ENCODE measurements at regions not wholly inside any gene's neighbourhood (a gene's known extent, or its start where the extent isn't known, plus 50 kb on each side); places are given as distances from the start of the nearest gene placed in this dataset.

DNA sequence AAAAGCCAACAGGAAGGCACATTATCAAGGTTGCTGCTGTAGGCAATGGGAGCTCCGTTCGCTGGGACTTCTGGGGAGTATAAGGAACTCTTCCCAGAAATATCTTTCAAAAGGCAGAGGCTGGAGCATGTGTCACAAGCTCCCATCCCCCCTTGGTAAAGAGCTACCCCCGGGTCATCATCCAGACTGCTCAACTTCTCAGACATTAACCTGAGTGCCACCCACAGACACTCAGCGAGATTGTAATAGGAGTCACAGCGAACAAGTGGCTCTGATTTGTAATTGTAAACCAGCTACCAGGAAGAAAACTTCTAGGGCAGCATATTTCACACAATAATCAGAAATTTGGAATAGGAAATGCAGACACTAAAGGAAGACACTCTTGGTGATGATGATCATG, 290.2 kb upstream of the PARD3B start:
- Histone ChIP-seq H3K27me3 (ENCODE audit: control insufficient read depth, insufficient read depth, low read length) (no peaks in the 10 kb centered on the region), H3K4me1 (ENCODE audit: control insufficient read depth, insufficient read depth, low read length) (no peaks in the 10 kb centered on the region), H3K4me3 (ENCODE audit: low read length) (no peak overlapping the region), H3K36me3 (ENCODE audit: control insufficient read depth, insufficient read depth, low read length) (no peaks in the 10 kb centered on the region), H3K27ac (ENCODE audit: low read length) (no peak overlapping the region), H3K9me3 (ENCODE audit: control insufficient read depth, insufficient read depth, low read length) (no peaks in the 10 kb centered on the region)
- ATAC-seq (no peak), DNase-seq (no peak)
- WGBS (ENCODE audit: insufficient coverage): 94% methylated on average over 5 of the region's 5 CpGs
- Mint-ChIP-seq H3K4me1 (no peaks in the 10 kb centered on the region), H3K9me3 (no peaks in the 10 kb centered on the region), H3K36me3 (no peaks in the 10 kb centered on the region), H3K27me3 (ENCODE audit: low read depth in 2 of 2) (peaks cover 4 to 40% of the 10 kb centered on the region in 2 donors), H3K4me3 (no peak overlapping the region), H3K27ac (no peak overlapping the region)
- TF ChIP-seq, protein P1, sequence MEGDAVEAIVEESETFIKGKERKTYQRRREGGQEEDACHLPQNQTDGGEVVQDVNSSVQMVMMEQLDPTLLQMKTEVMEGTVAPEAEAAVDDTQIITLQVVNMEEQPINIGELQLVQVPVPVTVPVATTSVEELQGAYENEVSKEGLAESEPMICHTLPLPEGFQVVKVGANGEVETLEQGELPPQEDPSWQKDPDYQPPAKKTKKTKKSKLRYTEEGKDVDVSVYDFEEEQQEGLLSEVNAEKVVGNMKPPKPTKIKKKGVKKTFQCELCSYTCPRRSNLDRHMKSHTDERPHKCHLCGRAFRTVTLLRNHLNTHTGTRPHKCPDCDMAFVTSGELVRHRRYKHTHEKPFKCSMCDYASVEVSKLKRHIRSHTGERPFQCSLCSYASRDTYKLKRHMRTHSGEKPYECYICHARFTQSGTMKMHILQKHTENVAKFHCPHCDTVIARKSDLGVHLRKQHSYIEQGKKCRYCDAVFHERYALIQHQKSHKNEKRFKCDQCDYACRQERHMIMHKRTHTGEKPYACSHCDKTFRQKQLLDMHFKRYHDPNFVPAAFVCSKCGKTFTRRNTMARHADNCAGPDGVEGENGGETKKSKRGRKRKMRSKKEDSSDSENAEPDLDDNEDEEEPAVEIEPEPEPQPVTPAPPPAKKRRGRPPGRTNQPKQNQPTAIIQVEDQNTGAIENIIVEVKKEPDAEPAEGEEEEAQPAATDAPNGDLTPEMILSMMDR (IDR thresholded peaks at IDR 0.05): no peak
- intact Hi-C loops (cut with micrococcal nuclease): no loop called here

DNA sequence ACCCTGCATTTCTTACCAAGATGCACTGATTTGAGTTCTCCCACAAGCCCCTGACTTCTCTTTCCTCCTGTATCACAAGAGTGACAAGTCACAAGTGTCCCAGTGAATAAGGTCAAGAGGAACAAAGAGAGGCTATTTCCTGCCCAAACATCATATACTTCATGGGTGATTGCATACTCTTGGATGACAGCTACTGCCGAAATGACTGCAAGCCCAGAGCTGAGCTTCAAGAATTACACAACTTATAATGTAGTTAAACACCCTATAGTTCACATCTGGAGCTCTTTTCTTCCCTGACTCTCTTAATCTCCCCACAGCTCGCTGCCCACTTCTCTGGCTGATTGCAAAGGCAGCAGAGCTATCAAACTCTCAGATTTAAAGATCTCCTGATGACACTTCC, 289.7 kb upstream of the PARD3B start:
- intact Hi-C loops (cut with micrococcal nuclease): no loop called here

DNA sequence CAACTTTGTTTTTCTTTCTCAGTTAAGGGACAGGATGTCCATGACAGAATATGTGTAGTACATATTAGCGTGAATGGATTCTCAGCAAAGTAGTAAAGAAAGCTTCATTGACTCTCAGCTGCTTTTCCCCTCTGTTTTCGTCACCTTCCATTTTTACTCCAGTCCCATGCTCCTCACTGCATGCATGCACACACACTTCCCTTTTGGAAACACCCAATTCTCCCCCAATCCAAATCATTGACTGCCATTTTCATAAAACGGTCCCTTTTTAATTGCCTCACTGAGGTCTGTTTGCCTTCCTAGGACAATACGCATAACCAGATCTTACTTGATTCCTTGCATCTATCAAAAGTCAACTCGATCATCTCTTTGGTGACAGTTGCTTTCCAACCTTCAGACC, 287.5 kb upstream of the PARD3B start:
- H3K36me3 Mint-ChIP-seq: no peaks in the 10 kb centered on the region
- Histone ChIP-seq H3K4me3 (ENCODE audit: low read length) (no peak overlapping the region), H3K36me3 (ENCODE audit: control insufficient read depth, insufficient read depth, low read length) (no peaks in the 10 kb centered on the region), H3K27me3 (ENCODE audit: control insufficient read depth, insufficient read depth, low read length) (no peaks in the 10 kb centered on the region), H3K27ac (ENCODE audit: low read length) (no peak overlapping the region), H3K9me3 (ENCODE audit: control insufficient read depth, insufficient read depth, low read length) (no peaks in the 10 kb centered on the region), H3K4me1 (ENCODE audit: control insufficient read depth, insufficient read depth, low read length) (no peaks in the 10 kb centered on the region)
- H3K9me3 Mint-ChIP-seq: no peaks in the 10 kb centered on the region
- peaks cover 0 to 39% of the 10 kb centered on the region in 2 donors for H3K27me3 Mint-ChIP-seq (ENCODE audit: low read depth in 2 of 2)
- intact Hi-C loops (cut with micrococcal nuclease): no loop called here
- H3K27ac Mint-ChIP-seq: no peak overlapping the region
- WGBS (ENCODE audit: insufficient coverage): 88% methylated on average over 5 of the region's 5 CpGs
- H3K4me3 Mint-ChIP-seq: no peak overlapping the region
- DNase-seq (no peak), ATAC-seq (no peak)
- no peaks in the 10 kb centered on the region for H3K4me1 Mint-ChIP-seq
- TF ChIP-seq, protein P1 (IDR thresholded peaks at IDR 0.05): no peak

More for the DNA sequence above, 289.7 kb upstream of the PARD3B start:
- Mint-ChIP-seq H3K9me3 (no peaks in the 10 kb centered on the region), H3K27ac (no peak overlapping the region), H3K4me1 (no peaks in the 10 kb centered on the region), H3K36me3 (no peaks in the 10 kb centered on the region), H3K4me3 (no peak overlapping the region), H3K27me3 (ENCODE audit: low read depth in 2 of 2) (peaks cover 4 to 43% of the 10 kb centered on the region in 2 donors)
- ATAC-seq (no peak), DNase-seq (no peak)
- Histone ChIP-seq H3K4me1 (ENCODE audit: control insufficient read depth, insufficient read depth, low read length) (no peaks in the 10 kb centered on the region), H3K27me3 (ENCODE audit: control insufficient read depth, insufficient read depth, low read length) (no peaks in the 10 kb centered on the region), H3K36me3 (ENCODE audit: control insufficient read depth, insufficient read depth, low read length) (no peaks in the 10 kb centered on the region), H3K4me3 (ENCODE audit: low read length) (no peak overlapping the region), H3K9me3 (ENCODE audit: control insufficient read depth, insufficient read depth, low read length) (no peaks in the 10 kb centered on the region), H3K27ac (ENCODE audit: low read length) (no peak overlapping the region)
- TF ChIP-seq, protein P1 (IDR thresholded peaks at IDR 0.05): no peak
- 67% methylated on average over 2 of the region's 2 CpGs for WGBS (ENCODE audit: insufficient coverage)

DNA sequence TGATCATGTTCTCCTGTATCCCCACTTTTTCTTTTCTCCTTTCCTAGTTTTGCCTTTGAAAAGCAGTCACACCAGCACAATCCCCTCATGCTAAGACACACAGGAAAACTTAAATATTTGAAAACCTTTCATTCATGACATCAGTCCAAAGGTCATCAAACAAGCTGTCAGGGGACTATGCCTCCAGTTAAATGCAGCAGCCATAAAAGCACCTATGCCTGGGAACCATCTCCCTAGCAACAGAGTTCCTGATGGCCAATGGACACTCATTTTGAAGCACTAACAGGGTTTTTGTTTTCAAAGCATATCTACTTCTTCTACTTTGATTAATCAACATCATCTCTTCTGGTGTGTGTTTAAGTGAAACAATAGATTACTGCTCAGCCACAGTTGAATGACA, 286.4 kb upstream of the PARD3B start:
- H3K4me3 ChIP-seq (ENCODE audit: low read length): no peak overlapping the region
- no peak overlapping the region for H3K4me3 Mint-ChIP-seq
- no peaks in the 10 kb centered on the region for H3K9me3 ChIP-seq (ENCODE audit: control insufficient read depth, insufficient read depth, low read length)
- TF ChIP-seq, protein P1 (IDR thresholded peaks at IDR 0.05): no peak
- H3K36me3 Mint-ChIP-seq: no peaks in the 10 kb centered on the region
- H3K27ac Mint-ChIP-seq: no peak overlapping the region
- DNase-seq (no peak), ATAC-seq (no peak)
- no peaks in the 10 kb centered on the region for H3K36me3 ChIP-seq (ENCODE audit: control insufficient read depth, insufficient read depth, low read length)
- no peaks in the 10 kb centered on the region for H3K9me3 Mint-ChIP-seq
- no peaks in the 10 kb centered on the region for H3K4me1 Mint-ChIP-seq
- peaks cover 7 to 37% of the 10 kb centered on the region in 2 donors for H3K27me3 Mint-ChIP-seq (ENCODE audit: low read depth in 2 of 2)
- no peaks in the 10 kb centered on the region for H3K4me1 ChIP-seq (ENCODE audit: control insufficient read depth, insufficient read depth, low read length)
- no peaks in the 10 kb centered on the region for H3K27me3 ChIP-seq (ENCODE audit: control insufficient read depth, insufficient read depth, low read length)
- no peak overlapping the region for H3K27ac ChIP-seq (ENCODE audit: low read length)
- intact Hi-C loops (cut with micrococcal nuclease): no loop called here
